SHP77 (cell line): ENCODE measurements at regions not wholly inside any gene's neighbourhood (a gene's known extent, or its start where the extent isn't known, plus 50 kb on each side); places are given as distances from the start of the nearest gene placed in this dataset.

Experiments
- DNase-seq, 2 experiments: peaks; one replicate each; lab custom pipeline; 2025; lab: John Stamatoyannopoulos, UW

DNA sequence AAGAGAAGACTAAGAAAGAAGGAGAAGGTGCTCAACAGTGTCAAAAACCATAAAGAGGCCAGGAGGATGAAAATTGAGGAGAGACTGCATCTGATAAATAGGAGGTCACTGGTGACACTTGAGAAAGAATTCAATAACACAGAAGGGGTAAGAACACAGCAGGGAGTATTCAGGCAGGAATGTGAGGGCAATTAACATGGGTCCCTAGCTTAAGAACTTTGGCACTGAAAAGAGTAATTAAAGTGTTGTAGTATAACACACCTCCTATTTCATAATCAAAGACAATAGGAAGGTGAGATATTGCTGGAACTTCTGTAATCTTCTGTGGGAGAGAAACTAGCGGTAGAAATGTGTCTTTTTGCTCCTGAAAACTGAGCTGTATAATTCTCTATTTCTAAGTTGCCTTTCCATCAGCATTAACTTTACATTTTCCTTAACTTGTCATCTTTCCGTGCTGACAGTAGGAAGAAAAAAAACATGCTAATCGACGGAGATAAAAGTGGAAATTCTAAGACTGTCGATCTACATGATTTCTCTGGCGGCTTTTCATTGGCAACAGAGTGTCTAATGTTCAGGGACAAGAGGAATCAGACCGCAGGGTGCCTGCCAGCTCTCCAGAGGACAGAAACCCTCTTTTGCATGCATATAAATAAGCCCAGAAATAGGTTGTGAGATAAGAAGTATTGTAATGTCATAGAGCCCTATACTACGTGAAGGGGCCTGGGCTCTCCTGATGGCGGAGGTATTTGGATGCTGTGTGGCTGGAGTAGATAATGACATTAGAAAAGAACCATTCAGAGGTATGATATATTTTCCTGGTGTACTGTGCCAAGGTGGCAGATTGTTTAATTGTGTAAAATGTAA lies 147.9 kb upstream of the GAP43 start:
- no peak for DNase-seq

DNA sequence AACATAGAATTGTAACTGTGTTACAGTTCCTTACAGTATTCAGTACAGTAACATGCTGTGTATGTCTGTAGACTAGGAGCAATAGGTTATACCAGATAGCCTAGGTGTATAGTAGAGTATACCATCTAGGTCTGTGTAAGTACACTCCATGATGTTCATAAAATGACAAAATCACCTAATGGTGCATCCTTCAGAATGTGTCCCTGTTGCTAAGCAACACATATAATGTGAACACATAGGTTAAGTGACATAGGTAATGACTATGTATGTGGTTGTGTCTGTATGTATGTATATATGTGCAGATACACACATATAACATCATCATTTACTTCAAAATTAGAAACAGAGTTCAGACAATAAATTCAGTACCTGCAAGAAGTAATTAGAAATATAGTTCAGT lies 146.8 kb upstream of the GAP43 start:
- no peak for DNase-seq

- no peak for DNase-seq
These were observed 145.0 kb upstream of the GAP43 start for GRCh38 chr3:115478359-115478758.

GRCh38 chr3:115486880-115487279 lies 136.4 kb upstream of the GAP43 start:
- no peak for DNase-seq

DNA sequence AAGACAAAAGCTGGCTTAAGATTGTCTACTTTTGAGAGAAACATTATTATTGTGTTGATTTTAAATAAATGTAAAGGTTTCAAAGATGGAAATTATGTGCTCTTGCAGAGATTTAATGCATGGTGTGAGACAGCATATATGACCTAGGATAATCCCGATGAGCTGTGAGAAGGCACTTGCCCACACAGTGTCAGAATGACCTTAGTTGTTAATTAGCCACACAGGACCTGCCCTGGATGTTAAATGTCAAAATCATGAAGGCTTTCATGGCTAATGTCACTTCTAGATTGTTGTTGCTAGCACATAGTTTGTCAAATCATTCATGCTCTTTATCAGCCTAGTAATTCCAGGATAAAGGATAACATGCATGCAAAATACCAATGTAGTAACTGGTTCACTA lies 135.3 kb upstream of the GAP43 start:
- DNase-seq: no peak

DNA sequence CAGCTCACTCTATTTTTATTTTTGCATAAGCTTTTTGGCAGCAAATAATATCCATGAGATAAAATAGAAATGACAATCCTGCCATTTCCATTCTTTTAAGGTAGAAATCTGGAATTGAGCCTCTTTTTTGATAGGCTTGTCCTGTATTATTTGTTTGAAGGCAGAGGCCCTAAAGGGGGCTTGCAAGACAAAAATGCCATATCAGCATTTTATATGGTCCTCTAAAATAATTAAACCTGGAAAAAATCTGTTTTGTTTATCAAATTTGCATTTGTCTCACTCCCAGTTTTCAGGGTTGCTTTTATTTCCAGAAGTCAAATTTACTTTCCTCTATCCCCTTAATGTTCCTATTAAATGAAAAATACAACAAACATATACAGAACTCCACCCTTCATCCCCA lies 134.9 kb upstream of the GAP43 start:
- no peak for DNase-seq

DNA sequence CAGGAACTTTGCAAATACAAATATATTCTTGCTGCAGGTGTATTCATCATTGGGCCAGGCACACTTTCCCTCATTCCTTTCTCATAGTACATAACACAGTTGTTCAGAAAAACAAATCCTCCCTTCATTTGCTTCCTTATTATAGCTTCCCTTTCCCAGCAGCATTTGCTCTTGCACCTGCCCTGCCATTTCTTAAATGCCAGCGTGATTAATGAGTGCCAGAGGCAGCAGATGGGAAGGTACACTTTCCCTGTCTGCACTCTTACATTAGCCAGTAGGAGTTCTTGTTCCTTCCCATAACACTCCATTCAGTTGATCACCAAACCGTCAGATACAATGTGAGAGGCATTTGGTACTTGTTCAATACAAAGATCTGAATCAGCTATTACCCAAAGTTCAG lies 128.5 kb upstream of the GAP43 start:
- DNase-seq: peak; percentile 9 to 27

GRCh38 chr3:115498421-115498820 lies 124.9 kb upstream of the GAP43 start:
- no peak for DNase-seq

DNA sequence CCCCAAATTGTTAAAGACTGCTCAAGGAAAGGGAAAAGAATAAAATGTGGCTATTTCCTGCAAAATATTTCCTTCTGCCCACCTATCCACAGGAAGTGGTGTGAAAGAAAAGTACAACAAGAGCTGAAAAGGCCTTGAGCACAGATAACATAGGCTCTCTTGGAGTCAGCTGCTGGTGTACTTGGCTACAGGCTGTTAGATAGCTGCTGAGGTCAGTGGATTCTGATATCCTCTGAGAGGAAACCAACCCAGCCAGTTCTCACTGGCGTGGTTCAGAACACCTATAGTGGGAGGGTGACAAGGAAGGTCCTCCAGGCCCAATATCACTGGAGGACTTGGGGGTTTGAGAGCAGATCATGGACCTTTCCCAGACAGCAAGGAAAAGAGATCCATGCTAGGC lies 124.4 kb upstream of the GAP43 start:
- no peak for DNase-seq

DNA sequence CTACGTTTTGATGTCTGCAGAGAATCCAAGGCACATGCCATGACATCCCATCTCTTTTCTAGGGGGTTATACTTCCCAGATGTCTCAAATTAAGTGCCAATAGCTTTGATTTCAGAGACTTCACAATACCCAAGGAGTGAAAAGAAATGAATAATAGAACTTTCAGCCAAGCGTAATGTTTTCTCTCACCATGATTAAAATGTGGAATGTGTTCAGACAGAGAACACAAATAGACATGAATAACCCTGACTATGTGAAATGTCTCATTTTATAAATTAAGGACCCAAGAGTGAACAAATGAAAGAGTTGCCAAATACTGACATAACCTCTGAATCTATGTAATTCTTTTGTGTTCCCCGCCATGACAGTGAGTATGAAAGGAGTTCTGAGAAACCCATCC lies 123.6 kb upstream of the GAP43 start:
- DNase-seq: no peak

- no peak for DNase-seq
These were observed 122.5 kb upstream of the GAP43 start for GRCh38 chr3:115500795-115501194.

GRCh38 chr3:115502128-115502527 lies 121.2 kb upstream of the GAP43 start:
- DNase-seq: no peak

DNA sequence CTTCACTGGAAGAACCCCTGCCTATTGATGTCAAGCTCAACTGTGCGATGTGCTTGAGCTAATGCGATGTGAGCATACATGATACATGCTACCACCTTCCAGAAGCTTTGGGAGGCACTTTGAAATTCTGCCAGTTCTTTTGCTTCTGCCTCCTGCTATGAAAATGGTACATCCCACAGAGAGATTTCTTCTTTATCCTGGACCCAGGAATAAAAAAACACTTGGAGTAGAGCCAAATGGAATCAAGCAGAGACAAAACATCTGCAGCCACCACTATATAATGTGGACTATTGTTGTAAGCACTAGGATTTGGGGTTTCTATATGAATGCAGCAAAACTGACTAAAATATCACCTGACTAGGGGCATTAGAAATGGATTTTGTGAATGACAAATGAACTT lies 119.9 kb upstream of the GAP43 start:
- DNase-seq: no peak

- no peak for DNase-seq
These were observed 114.7 kb upstream of the GAP43 start for GRCh38 chr3:115508562-115508961.

GRCh38 chr3:115512565-115513415 lies 110.5 kb upstream of the GAP43 start:
- DNase-seq: peak; percentile 61 to 78

DNA sequence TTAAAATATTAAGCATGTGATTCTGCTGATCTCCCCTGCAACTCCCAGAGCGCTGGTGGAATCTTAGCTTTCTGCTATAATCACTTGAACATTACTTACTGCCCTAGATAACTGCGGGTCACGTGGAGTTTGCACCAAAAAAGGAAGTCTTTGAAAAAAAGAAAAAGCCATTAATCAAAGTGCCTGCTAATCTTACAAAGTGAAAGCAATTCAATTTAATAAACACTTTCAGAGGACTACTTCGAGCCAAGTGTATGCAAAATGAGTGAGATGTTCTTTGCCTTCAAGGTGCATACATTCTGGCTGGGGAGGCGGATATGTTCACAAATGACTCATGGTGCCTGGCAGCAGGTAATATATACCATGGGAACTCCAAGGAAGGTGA lies 109.9 kb upstream of the GAP43 start:
- DNase-seq: no peak

- no peak for DNase-seq
These were observed 105.8 kb upstream of the GAP43 start for GRCh38 chr3:115517457-115518050.

DNA sequence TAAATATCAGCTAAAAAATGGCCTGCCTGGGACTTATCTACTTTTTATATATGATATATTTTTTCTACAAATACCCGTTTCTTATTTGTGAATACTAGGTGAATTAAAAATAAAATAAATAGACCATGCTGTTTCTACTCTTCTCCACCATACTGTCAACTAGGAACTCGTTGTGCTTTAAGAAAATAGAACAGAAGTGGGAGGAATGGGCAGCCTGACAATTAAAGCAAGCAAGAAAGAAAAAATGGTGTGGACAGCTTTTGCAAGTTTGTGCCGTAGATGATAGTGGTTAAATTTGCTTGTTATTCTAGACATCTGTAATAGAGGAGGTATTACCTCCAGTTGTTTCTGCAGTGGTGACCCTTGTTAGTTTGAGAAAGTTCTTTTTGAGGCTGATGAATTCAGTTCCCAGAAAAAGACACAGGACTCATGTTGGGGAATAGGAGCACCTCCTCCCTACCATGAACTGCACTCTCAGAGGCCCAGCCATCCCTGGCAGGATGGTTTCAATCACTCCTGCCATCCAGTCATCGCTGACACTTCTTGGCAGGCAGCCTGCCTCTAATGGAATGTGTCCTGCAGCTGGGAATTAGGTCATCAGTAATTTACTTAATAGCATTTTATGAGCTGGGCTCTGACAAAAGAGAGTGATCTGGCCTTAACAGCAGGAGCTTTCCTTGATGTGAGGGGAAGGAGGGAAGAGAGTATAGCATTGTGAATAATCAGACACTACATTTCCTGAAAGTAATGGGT lies 105.0 kb upstream of the GAP43 start:
- DNase-seq: no peak

DNA sequence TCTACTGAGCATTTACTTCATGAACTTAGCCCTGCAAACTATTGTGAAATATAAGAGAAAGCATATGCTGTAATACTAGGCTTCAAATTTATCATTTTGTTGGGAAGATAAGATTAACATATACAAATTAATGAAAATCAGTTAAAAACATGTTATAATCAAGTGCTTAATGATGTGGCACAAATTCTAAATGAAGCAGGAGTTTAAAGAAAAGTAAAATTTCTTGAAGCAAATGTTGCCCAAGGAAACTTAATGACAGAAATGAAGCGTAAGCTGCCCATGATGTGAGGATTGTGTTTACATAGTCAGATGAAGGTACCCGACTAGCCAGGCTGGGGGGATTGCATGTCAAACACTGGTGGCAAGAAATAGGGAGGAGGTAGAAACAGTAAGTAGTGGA lies 103.1 kb upstream of the GAP43 start:
- no peak for DNase-seq

DNA sequence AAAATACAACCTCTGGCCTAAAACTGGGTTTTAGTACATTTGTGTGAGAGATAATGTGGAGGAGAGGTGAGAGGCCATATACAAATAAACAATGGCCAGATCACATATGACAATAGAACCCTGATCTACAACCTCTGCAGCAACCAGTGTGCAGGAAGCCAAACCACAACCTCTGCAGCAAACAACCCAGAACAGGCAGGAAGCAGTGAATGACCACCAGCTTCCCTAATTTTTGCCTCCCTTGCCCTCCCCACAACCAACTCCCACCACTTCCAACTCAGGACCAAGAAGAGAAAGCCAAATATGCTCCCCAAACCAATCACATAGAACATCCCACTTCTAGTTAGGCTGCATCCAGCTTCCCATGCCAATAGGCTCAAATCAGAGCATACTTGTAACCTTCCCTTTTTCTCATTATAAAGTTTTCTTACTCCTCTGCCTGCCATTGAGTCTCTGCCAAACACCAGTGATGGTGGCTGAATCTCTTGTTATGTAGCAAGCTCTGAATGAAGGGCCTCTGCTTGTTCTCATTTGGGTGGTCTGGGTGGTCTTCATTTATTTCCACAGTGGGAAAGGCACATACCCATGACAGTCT lies 102.6 kb upstream of the GAP43 start:
- no peak for DNase-seq

DNA sequence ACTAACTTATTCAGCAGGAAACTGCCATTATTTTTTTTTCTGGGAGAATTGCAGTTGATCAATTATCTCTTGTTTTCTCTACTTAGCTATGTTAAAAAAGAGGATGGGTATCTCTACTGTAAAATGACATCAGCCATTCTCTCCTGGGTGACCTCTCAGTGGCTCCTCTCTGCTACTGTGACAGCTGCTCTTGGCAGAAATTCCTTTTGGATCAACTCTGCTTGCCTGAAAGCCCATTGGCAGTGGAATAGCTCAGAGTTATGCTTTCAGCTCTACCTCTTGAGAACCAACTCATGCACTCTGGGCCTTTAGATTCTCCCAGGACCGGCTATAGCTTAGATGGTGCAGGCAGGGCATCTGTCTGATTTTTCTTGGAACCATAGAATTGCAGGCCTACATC lies 99.9 kb upstream of the GAP43 start:
- no peak for DNase-seq

GRCh38 chr3:115524549-115524948 lies 98.8 kb upstream of the GAP43 start:
- DNase-seq: no peak
